AG10803 (cell line): ENCODE measurements at regions not wholly inside any gene's neighbourhood (a gene's known extent, or its start where the extent isn't known, plus 50 kb on each side); places are given as distances from the start of the nearest gene placed in this dataset.

Experiments
- DNase-seq: peaks from one replicate; pipeline ENCODE4 v3.0.0; 2010; ENCODE audit warnings: low read depth
- H3K4me3 ChIP-seq: 2 replicates; pipeline ENCODE4 v1.5.1; 2011; ENCODE audit warnings: mild to moderate bottlenecking, low read length, control low read depth
- CTCF ChIP-seq: conservative IDR thresholded peaks from 2 replicates; pipeline ENCODE4 v1.5.1; 2011; ENCODE audit warnings: mild to moderate bottlenecking, low read length, control low read depth, inconsistent platforms

GRCh38 chr19:29401712-29402421, 123.9 kb upstream of the VSTM2B start:
- no peak for TF ChIP-seq CTCF

GRCh38 chr19:29402563-29402962, 123.2 kb upstream of the VSTM2B start:
- no peak for TF ChIP-seq CTCF
- DNase-seq: no peak
- no peak overlapping the region for H3K4me3 ChIP-seq

More at GRCh38 chr19:29401712-29402421, 123.9 kb upstream of the VSTM2B start:
- DNase-seq: no peak
- no peak overlapping the region for H3K4me3 ChIP-seq

GRCh38 chr19:29404015-29404414, 121.8 kb upstream of the VSTM2B start:
- no peak for DNase-seq
- H3K4me3 ChIP-seq: no peak overlapping the region
- TF ChIP-seq CTCF: no peak

GRCh38 chr19:29404951-29405727, 120.7 kb upstream of the VSTM2B start:
- H3K4me3 ChIP-seq: no peak overlapping the region
- no peak for TF ChIP-seq CTCF
- no peak for DNase-seq

GRCh38 chr19:29405728-29405995, 120.1 kb upstream of the VSTM2B start:
- no peak for DNase-seq
- H3K4me3 ChIP-seq: no peak overlapping the region
- TF ChIP-seq CTCF: no peak

GRCh38 chr19:29409076-29409862, 116.5 kb upstream of the VSTM2B start:
- H3K4me3 ChIP-seq: no peak overlapping the region
- no peak for DNase-seq
- TF ChIP-seq CTCF: no peak
